Peyer's patch (tissue), 4 donors: ENCODE measurements at regions not wholly inside any gene's neighbourhood (a gene's known extent, or its start where the extent isn't known, plus 50 kb on each side); places are given as distances from the start of the nearest gene placed in this dataset.

ENCODE experiments used
- DNase-seq, 3 donors: peaks; one replicate each; pipeline ENCODE4 v3.0.0-alpha.2; 2017 to 2019
- H3K27ac ChIP-seq, 4 donors: fragments of 200-600 bp; sonication (generic); one replicate each; pipeline ENCODE4 v1.5.1; 2016 to 2019
- H3K27me3 ChIP-seq, 2 donors: fragments of 200-600 bp; sonication (generic); one replicate each; pipeline ENCODE4 v1.5.1; 2019
- H3K36me3 ChIP-seq, 3 donors: fragments of 200-600 bp; sonication (generic); one replicate each; pipeline ENCODE4 v1.5.1; 2016 to 2019
- H3K4me1 ChIP-seq, 4 donors: fragments of 200-600 bp; sonication (generic); one replicate each; pipeline ENCODE4 v1.5.1; 2016 to 2019
- H3K4me3 ChIP-seq, 4 donors: fragments of 200-600 bp; sonication (generic); 1 replicate in 3 of 4; 2 replicates in 1 of 4; pipeline ENCODE4 v1.5.1; 2016 to 2019; ENCODE audit warnings: mild to moderate bottlenecking in 1 of 4
- H3K9me3 ChIP-seq, 4 donors: fragments of 200-600 bp; sonication (generic); one replicate each; pipeline ENCODE4 v1.5.1; 2016 to 2019; ENCODE audit warnings: mild to moderate bottlenecking in 1 of 4
- CTCF ChIP-seq, 6 experiments: fragments of 450-650 bp in 4 of 6; fragments of 200-600 bp in 2 of 6; sonication (generic) in 1 of 6; IDR thresholded peaks; one replicate each; pipeline ENCODE4 v1.5.1; 2017 to 2019; ENCODE audit warnings: antibody characterized with exemption in 6 of 6, mild to moderate bottlenecking in 3 of 6, moderate library complexity in 1 of 6
- POLR2A ChIP-seq, 2 donors: fragments of 450-650 bp; IDR thresholded peaks; one replicate each; pipeline ENCODE4 v1.5.1; 2017; ENCODE audit warnings: antibody characterized with exemption in 2 of 2, mild to moderate bottlenecking in 2 of 2, moderate library complexity in 2 of 2

DNA sequence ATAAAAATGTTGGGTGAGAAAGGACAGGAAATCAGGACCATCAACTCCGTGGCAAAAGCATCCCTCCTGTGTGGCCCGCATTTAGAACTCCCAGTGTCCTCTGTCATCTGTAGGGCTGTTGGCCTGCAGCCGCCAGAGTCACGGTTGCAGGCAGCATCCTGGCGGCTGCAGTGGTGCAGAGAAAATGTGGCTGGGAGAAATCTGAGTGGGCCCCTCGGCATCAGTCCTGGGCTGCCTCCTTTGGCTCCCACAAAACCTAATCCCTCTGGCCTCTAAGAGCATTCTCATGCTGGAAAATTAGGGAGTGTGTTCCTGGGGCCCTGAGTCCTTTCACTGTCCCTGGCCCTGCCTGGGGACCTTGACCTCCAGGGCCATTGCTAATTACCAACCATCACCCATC lies 121.9 kb downstream of the WT1 start:
- Histone ChIP-seq H3K9me3 (no peaks in the 10 kb centered on the region), H3K27ac (no peak overlapping the region), H3K4me3 (no peak overlapping the region), H3K36me3 (no peaks in the 10 kb centered on the region), H3K27me3 (no peaks in the 10 kb centered on the region), H3K4me1 (no peaks in the 10 kb centered on the region)
- DNase-seq, result no peak
- TF ChIP-seq CTCF (IDR thresholded peaks at IDR 0.05) (no peak), POLR2A (IDR thresholded peaks at IDR 0.05) (no peak)

DNA sequence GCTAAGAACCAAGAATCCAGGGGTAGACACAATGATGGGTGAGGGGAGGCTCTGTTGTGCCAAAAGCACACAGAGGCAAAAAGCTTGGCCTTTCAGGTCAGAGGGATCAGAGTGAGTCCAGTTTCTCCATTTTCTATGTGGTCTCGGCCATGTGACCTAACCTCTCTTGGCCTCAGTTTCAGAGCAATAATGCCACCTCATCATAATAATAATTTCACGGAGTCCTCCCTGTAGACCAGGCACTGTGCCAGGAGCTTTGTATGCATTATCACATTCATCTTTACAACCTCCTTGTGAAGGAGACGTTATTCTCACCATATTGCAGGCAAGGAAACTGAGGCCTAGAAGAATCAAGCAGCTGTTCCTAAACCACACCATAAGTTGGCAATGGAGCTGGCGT lies 120.2 kb downstream of the WT1 start:
- DNase-seq, result no peak
- H3K9me3 ChIP-seq, result no peaks in the 10 kb centered on the region
- H3K27ac ChIP-seq, result no peak overlapping the region
- TF ChIP-seq CTCF (IDR thresholded peaks at IDR 0.05) (no peak), POLR2A (IDR thresholded peaks at IDR 0.05) (no peak)
- no peaks in the 10 kb centered on the region for H3K4me1 ChIP-seq
- H3K36me3 ChIP-seq, result no peaks in the 10 kb centered on the region
- no peak overlapping the region for H3K4me3 ChIP-seq
- H3K27me3 ChIP-seq, result no peaks in the 10 kb centered on the region

DNA sequence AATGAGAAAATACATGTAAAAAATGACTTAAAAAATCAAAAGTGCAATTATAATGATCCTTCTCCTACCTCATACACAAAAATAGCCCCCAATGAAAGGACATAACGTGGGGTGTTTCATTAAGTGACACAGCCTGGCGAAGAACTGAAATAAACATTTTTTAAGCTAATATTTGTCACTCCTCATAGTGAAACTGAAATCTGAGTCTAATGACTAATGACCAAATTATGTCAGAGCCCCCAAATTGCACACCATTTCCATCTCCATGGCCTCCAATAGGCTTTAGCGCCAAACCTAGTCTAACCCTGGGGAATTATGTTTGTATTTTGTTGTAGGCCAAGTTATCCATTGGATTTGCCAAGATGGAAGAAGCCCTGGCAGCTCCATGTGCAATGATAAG lies 119.1 kb downstream of the WT1 start:
- TF ChIP-seq CTCF (IDR thresholded peaks at IDR 0.05) (no peak), POLR2A (IDR thresholded peaks at IDR 0.05) (no peak)

DNA sequence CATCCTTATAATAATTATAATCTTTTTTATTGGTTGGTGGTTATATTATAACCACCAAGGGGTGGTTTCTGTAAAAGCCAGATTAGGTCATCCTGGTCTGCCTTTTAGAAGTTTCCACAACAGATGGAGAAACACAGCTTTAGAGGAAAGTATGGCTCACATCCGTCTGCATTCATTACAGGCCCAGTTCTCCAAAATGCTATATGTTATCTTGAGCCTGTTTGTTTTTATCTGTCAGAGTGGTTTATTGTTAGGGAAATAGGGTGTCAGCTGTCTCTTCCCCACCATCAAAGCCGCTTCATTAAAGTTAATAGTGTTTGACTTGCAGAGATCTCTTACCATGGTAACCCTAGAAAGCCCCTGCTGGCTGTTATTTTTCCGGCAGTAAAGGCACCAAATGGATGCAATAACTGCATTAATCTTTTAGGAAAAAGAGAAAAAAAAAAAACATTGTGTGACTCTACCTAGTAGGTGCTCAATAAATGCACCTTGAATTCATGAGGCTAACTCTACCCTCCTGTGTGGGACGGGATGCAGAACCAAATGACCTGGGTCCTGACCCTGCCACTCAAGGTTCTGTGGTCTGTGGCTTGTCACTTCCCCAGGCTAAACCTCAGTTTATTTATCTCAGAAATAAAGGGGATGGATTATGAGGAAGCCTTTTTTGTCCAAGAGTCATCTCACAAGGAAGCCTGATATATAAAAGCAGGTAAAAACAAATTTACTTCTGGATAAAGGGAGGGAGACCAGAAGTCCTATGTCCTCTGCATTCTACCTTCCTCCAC lies 118.3 kb downstream of the WT1 start:
- Histone ChIP-seq H3K27me3 (no peaks in the 10 kb centered on the region), H3K36me3 (no peaks in the 10 kb centered on the region), H3K4me1 (no peaks in the 10 kb centered on the region), H3K4me3 (no peak overlapping the region), H3K27ac (no peak overlapping the region), H3K9me3 (no peaks in the 10 kb centered on the region)
- no peak for DNase-seq
- no peak for TF ChIP-seq CTCF (IDR thresholded peaks at IDR 0.05)
- TF ChIP-seq POLR2A (IDR thresholded peaks at IDR 0.05), result no peak

More for the DNA sequence above, 119.1 kb downstream of the WT1 start:
- Histone ChIP-seq H3K36me3 (no peaks in the 10 kb centered on the region), H3K4me1 (no peaks in the 10 kb centered on the region), H3K4me3 (no peak overlapping the region), H3K27ac (no peak overlapping the region), H3K9me3 (no peaks in the 10 kb centered on the region), H3K27me3 (no peaks in the 10 kb centered on the region)
- DNase-seq, result no peak

DNA sequence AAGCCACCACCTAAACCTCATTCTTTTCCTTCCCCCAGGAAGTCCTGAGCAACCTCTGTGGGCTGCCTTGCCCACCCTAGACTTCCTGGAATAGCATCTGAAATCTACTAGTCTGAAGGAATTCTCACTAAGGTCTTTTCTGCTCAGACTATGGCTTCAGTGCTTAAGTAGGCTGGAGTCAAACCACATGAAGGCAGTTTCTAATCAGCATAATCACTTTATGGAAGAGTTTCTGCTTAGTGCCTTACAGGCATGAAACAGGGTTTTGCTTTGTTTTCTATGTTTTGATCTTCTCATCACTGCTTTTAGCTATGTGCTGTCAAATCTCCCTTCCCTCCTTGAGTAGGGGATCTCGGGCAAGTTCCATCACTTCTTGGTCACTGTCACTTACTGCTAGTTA lies 117.7 kb downstream of the WT1 start:
- Histone ChIP-seq H3K4me1 (no peaks in the 10 kb centered on the region), H3K4me3 (no peak overlapping the region), H3K9me3 (no peaks in the 10 kb centered on the region), H3K27me3 (no peaks in the 10 kb centered on the region), H3K27ac (no peak overlapping the region), H3K36me3 (no peaks in the 10 kb centered on the region)
- TF ChIP-seq POLR2A (IDR thresholded peaks at IDR 0.05) (no peak), CTCF (IDR thresholded peaks at IDR 0.05) (no peak)
- no peak for DNase-seq
